GM19240 (cell line): ENCODE measurements at regions not wholly inside any gene's neighbourhood (a gene's known extent, or its start where the extent isn't known, plus 50 kb on each side); places are given as distances from the start of the nearest gene placed in this dataset.

Experiments used
- DNase-seq: peaks from one replicate; pipeline ENCODE4 v3.0.0; 2011; ENCODE audit warnings: low spot score; ENCODE audit not compliant: insufficient read length

DNA sequence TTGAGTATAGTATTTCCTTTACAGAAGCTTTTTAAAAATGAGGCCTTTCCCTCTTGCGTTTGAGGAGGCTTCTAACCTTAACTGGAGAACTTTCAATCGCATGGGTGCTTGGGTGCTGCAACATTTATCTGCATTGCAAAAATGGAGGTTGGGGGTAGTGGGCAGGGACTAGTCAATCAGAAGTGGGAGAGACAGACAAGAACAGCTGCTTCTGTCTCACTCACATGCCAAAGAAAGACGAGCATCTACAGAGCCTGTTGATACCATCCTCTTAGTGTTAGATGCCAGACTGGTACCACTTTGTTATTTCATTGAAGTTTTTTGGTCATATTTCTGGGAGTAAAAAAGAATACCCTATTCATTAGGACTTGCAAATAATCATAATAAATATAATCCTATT is 1292.2 kb downstream of the UQCRFS1 start:
- no peak for DNase-seq

DNA sequence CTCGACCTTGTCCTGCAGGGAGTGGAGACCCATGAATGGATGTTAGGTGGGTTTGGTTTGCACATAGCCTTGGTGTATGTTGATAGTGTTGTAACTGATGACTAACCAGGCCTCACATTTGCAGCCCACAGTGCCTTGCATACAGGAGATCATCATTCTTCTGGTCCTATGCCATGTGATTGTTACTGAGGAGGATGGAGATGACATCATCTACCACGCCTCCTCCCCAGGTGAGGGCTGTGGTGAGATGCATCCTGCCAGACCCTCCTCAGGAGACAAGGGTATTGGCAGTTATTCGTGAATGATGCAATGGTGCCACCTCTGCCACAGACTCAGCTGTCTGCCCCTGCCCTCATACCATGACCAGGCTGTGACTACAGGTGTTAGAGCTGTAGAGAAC is 1294.1 kb downstream of the UQCRFS1 start:
- no peak for DNase-seq

DNA sequence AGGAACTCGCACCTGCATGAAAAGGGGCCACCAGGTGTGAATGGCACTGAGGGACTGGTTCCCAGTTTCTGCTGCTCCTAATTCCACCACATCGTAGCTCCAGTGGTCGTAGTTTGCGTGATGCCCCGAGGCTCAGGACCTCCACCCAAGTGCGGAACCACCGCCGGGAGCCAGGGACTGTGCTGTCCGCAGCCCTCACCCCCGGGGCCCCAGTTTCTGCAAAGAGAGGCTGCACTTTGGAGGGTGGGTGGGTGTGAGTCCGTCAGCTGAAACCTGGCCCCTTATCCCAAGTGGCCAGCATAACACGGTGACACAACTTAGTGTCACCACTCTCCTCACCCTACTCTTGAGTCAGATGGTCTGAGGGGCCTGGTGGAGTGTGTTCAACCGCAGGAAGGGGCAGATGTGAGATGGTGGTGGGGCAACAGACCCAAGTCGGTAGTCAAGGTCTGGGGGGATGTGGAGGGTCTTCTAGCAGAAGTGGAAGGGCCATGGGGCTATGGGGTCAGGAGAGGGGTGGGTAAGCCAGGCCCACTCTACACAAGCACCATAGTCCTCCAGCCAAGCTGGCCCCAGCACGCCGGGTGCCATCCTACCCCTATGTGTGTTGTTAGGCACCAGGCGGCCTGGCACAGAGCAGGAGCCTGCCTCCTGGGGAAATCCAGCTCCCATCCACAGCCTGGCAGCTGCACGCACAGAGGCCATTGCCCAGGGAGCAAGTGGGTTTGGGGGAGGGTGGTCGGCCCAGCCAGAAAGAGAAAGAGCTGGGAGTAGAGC is 1301.6 kb downstream of the UQCRFS1 start:
- no peak for DNase-seq

DNA sequence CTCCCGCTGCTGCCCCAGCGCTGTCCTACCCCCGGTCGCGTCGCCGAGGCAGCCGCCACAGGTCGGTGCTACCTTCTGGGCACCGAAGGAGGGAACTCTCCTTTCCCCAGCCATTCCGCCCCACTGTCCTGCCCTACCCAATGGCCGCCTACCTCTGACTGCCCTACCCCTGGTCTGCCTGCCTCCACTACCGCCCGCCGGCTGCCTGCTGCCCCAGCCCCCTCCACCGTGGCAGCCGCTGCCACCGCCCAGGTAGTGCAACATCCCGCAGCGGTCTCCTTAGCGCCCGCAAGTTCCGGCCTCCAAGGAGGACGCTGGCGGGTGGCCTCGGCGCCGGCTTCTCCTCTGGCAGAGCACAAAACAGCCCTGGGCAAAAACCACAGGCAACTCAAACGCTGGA is 1303.1 kb downstream of the UQCRFS1 start:
- no peak for DNase-seq

DNA sequence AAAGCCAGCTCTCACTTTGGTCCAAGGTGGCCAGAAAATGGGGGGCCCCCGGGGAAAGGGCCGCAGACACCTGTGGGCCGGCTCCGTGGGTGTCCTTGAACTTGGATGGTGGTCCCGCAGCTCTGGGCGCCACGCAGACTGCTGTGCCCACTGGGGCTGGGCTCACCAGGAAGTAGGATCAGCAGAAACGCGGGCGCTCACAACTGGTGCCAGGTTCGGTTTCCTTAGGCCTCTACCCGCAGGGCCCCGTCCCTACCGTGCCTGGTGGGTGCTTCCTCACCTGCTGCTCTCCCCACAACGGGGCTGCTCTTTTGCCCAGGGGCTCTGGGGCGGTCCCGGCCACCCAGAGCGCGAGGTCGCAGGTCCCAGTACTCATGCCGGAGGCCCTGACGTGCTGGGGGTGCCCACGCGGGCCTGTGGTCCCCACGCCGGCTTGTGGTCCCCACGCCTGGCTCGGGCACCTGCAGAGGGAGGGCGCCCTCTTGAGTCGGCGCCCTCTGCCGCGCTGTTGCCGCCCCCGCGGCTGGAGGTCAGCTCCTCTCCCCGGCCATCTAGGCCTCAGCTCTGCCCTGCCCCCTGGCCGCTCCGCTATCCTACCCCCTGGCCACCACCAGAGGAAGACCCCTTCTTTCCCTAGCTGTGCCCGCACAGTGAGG is 1303.6 kb downstream of the UQCRFS1 start:
- DNase-seq: no peak

DNA sequence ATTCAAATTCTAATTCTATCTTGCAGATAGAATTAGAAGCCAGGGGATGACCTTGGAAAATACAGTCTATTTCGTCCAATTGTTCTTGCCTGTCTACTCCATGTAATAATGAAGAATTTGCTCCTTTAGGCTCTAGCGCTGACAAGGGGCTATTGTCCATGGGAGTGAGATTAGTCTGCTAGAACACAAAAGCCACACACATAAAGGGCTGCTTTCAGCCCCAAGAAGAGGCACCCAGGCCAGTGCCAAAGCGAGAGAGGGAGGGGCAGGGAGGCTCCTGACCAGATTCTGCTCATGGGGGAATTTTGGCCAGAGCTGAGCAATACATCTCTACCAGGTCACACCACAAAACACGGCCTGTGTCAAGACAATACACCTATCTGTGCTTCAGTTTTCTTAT is 1306.9 kb downstream of the UQCRFS1 start:
- DNase-seq: no peak

DNA sequence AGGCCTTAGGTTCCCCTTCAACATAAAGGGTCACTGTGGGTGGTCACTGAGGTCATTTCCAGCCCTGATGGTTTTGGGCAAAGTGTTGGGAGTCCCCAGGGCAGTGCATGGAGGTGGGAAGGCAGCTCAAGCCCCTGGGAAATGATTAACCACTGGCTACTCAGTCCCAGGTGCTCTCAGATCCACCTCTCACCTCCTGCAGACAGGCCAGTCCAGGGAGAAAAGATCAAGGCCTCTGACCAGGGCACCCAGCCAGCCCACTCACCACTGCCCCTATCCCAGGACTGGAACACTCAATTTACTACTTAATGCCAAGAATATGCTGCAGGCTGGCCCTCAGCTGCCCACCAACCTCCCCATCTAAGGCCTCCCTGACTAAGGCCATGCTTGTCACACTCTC is 1307.9 kb downstream of the UQCRFS1 start:
- no peak for DNase-seq

DNA sequence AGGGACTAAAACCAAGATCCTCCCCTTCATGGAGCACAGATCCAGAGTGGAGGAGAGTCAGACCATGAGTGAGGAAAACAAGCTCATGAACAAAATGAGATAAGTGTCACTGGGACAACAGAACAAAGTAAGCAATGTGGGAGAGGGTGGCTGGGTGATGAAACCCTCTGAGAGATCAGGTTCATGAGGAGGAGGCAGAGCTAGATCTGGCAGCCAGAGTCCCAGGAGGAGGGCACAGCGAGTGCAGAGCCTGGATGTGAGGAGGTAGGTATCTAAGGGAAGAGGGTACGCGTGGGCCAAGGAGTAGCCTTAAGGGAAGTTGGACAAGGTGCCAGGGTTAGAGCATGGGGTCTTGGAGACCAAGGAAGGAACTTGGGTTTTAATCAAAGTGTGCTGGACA is 1311.9 kb downstream of the UQCRFS1 start:
- DNase-seq: no peak

DNA sequence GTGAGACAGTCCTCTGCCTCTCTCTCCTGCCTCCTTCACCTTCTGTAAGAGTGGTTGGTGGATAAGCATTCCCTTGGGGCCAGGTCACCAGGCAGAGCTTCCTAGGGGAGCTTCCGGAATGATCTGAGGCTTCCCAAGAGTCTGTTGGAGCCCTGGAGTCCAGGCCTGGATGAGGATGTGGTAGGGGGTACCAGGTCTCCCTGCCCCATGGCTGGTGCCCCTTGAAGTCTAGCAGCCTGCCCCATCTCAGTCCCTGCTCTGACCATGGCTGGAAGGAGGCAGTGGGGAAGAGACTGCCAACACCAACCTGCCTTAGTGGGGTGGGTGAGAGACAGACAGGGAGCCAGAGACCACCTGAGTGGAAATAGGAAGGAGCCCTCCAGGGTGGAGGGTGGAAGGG is 1316.9 kb downstream of the UQCRFS1 start:
- DNase-seq: no peak

DNA sequence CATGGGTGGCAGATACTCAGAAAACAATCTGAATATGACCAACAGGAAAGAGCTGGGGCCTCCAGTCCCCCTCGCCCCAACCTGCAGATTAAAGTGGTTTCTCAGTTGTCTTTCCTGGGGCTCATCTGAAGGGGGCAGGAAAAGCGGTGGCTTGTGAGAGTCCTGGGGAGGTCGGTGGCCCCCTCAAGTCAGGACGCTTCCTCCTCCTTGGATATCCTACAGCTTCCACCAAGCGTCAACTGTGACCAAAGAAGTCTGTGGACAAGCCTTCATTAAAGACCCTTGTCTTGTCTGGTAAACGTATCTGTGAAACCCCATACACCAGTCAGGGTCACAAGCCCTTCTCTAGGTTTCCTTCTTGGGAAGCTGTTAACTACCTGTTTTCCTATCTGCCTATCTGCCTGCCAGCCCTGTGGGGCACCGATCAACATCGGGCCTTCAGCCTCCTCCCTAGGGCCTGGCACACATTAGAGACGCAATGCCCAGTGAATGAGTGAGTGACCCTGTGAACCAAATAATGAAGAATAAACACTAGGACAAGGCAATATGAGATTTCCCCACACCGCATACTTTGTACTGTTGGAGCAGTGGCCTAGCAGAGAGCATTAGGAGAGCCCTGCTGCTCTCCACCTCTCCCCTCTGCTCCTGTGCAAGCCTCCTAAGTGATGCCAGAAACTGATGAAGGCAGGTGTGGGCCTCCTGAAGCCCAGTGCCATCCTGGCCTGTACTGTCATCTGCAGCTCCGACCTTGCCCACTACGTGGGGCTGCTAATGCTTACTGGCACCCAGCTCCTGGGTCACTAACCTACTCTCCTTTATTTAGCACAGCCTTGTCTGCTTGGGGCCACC is 1317.8 kb downstream of the UQCRFS1 start:
- no peak for DNase-seq

DNA sequence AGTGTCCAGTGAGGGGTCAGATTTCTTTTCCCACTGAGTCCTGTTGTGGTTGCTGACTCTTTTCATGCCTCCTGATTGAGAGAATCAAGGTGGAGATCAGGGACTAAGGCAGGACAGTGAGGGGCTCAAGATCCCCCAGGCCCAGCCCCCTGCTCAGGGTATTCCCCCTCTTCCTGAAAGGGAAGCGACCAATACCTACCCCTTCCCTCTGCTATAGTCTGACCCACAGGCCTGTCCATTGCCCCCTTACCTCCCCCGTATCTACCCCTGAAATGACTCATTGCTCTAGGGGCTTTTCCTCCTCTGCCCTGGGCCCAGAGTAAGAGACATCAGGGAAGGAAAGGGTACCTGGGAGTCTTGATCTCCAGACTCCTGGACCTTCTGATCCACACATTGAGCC is 1320.5 kb downstream of the UQCRFS1 start:
- DNase-seq: no peak

DNA sequence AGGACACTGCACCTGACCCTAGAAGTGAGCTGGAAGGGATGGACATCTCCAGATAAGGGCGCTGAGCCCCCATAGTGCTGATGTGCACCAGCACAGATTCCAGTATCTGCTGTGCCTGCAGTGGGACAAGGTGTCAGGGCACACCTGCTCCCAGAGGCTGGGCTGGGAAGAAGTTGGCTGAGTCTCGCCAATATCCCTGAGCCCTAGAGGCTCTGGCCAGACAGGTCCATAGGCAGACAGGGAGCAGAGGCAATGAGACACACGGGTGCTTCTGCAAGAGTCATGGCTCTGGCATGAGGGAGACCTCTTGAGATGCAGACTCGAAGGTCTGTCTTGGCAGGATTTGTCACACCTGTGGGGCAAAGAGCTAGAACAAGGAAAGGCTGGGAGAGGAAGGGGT is 1321.5 kb downstream of the UQCRFS1 start:
- DNase-seq: no peak

DNA sequence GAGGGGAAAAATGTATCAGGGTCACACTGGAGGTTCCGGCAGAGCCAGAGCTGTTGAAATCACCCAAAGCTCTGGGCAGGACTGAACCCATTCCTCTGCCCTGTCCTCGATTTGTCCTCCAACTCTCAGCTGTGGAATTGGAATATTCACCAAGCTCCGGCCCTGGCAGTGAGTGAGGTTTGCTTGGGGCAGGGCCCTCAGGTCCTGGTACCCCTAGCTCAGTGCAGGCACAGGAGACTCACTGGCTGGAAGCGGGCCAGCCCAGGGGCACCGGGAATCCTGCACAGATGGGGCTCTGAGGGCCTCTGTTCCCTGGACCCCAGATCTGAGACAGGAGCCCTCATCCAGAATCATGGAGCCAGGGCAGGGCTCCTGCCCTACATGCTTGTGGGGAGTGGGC is 1322.3 kb downstream of the UQCRFS1 start:
- DNase-seq: no peak

DNA sequence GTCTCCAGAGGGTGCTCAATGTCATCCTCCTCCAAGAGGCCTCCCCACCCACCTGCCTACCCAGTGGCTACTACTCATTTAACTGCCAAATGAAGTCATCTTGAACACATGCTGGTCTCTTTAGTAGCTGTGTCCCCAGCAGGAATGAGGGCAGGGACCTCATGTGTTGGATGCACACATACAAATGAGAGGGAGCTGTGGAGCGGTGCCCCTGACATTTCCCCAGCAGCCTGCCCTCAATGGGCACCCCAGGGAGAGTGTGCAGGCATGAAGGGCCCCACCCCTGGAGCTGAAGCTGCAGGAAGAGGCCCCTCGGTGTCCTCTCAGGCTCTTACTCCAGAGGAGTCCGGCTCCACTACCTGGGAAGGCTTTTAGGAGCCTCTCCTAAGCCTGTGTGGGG is 1322.7 kb downstream of the UQCRFS1 start:
- no peak for DNase-seq

DNA sequence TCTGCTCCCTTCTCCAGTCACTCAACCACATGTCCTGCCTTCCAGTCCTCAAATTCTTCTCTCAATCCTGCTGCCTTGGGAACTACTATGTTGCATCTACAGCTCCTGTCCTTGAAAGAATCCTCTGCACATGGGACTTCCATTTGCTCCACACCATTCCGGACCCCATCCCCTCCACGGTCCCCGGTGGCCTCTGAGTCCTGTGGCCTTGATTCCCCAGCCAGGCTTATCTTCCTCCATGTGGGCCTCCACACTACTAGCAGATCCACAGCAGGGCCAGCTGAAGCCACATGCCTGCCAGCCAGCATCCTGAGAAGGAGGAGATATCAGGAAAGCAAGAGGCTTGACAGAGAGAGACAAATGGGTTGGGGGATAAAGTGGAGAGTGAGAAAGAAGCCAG is 1323.8 kb downstream of the UQCRFS1 start:
- no peak for DNase-seq

DNA sequence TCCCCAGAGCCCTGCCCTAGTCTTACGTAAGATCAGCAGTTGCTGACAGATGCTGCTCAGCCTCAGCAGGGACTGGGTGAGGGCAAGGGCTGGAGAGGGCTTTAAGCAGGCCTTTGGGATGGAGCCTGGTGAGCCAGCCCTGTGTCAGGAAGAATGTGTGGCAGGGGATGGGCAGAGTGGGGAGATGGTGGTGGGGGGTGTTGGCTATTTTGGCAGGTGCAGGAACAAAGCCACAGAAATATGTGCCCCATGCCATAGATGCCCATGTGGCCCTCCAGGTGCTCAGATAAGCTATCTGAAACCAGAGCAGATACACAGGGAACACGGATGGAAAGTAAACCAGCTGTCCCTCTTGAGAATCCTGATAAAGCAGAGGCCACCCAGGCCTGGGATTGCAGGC is 1325.0 kb downstream of the UQCRFS1 start:
- no peak for DNase-seq

DNA sequence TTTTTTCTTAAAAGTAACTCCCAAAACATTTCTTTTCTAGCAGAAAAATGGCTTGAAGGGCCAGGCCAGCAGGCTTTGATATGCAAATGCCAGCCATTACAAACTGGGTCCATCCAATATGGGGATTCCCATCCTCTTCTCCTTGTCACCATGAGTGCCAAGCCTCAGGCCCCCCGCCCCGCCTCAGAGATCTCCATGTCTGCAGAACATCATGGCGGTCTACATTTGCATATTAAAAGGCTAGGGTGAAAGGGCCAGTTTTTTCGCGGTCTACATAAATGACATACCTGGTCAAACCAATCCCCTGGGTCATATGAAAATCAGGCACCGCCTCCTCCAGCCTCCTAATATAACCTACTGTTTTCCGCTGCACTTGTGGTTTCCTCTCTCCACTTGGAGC is 1327.6 kb downstream of the UQCRFS1 start:
- DNase-seq: no peak

DNA sequence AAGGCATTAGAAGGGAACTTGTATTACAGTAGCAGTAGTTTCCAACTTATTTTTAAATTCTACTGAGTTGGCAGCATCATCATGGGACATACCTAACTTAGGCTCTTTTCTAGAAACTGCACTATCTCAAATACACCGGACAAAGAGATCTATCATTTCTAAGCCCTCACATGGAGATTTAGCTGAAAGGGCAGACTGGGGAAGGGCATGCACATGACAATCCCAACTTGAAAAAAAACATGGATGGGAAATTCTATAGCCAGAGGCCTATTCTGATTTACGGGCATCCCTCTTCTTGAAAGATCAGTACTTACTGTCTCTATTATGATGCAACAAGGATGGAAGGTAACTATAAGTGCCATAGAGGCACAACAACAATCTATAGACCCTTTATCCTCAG is 1328.6 kb downstream of the UQCRFS1 start:
- no peak for DNase-seq

DNA sequence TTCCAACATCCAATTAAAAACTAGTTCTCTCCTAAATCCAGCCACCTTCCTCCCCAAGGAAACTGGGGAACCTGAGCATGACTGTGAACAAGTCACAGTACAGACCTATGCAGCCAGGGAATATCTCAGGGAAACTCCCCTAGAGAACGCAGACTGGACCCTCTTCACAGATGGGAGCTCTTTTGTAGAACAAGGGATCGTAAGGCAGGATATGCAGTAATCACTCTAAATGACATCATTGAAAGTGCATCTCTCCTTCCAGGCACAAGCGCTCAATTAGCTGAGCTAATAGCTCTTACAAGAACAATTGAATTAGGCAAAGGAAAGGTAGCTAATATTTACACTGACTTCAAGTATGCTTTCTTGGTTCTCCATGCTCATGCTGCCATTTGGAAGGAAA is 1331.7 kb downstream of the UQCRFS1 start:
- no peak for DNase-seq

DNA sequence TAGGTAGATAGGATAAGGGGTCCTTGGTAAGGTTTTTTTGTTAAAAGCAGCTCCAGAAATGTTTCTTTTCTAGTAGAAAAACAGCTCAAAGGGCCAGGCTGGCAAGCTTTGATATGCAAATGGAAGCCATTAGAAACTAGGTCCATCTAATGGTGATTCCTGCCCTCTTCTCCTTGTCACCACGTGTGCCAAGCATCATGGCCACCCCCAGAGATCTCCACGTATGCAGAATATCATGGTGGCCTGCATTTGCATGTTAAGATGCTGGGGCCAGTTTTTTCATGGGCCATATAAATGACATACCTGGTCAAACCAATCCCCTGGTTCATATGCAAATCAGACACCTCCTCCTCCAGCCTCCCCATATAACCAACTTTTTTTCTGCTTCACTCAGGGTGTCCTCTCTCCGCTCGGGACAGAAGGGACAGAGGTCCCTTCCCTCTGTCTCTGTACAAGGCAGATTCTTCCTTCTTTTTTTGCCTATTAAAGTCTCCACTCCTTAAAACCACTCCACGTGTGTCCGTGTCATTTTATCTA is 1335.9 kb downstream of the UQCRFS1 start:
- no peak for DNase-seq

DNA sequence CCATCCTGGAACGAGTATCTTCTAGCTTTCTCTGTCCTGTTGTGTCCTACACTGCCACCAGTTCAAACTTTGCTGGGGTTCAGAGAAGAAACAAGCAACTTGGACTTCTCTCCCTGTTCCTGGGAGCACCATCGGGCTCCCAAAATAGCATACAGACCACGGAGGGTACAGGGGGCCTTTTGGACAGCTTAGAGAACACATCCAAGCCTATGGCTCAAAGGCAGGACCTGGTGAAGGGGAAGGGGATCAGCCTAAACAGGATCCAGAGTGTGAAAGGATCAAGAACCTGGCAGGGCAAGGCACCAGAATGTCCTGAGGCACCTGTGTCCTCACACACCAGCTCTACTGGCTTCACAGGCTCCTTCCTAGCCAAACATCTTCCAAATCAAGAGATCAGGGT is 1336.5 kb downstream of the UQCRFS1 start:
- DNase-seq: no peak

DNA sequence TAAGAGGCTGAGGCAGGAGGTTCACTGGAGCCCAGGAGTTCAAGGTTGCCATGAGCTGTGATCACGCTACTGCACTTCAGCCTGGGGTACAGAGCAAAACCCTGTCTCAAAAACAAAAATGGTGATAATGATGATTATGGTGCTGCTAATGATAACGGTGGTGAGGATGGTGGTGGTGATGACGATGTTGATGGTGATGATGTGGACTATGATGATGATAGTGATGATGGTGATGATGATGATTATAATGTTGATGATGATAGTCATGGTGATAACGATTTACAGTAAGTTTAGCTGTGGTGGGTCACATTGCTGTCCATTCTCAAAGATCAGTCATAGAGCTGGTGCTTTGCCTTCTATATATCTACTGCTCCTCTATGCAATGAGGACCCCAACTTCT is 1340.6 kb downstream of the UQCRFS1 start:
- DNase-seq: no peak
